ENCODE measurements at regions not wholly inside any gene's neighbourhood (a gene's known extent, or its start where the extent isn't known, plus 50 kb on each side); places are given as distances from the start of the nearest gene placed in this dataset.

DNA sequence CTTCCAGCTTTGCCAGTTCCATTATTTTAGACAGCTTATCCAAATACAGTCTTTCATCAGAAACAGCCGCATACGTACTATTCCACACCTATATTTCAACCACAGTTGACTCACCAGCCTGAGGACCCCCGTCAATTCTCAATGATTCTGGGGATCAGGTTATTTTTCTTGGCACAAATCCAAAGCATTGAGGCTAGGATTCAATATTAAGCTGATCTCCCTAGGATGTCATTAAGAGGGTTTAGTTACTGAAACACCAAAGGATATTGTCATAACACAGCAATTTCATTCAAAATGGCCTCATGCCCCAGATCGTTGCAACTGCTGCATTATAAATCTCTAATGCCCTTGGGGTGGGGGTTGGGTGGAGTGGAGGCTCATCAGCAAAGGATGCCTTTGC is 214.6 kb downstream of the PTEN start:
- intact Hi-C loops (cut with DNase I): no loop called here
- DNase-seq: no peak

DNA sequence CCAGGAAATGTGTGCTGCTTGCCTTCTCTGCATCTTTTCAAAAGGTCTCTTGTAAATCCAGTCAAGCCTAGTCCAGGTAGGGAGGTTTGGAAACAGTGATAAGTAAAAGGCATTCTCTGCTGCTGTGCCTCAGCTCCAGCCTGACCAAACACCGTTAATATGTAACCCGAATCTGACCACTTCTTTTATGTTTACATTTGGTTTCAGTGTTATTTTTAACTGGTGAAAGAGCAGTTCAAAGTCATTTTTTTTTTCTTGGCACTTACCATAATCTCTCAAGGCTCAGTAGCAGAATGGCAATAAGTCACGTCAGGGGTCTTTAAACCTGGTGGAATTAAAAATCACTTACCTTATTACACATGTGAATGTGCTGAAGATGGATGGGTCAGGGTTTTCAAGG is 216.8 kb downstream of the PTEN start:
- intact Hi-C loops (cut with DNase I): no loop called here
- DNase-seq: no peak

DNA sequence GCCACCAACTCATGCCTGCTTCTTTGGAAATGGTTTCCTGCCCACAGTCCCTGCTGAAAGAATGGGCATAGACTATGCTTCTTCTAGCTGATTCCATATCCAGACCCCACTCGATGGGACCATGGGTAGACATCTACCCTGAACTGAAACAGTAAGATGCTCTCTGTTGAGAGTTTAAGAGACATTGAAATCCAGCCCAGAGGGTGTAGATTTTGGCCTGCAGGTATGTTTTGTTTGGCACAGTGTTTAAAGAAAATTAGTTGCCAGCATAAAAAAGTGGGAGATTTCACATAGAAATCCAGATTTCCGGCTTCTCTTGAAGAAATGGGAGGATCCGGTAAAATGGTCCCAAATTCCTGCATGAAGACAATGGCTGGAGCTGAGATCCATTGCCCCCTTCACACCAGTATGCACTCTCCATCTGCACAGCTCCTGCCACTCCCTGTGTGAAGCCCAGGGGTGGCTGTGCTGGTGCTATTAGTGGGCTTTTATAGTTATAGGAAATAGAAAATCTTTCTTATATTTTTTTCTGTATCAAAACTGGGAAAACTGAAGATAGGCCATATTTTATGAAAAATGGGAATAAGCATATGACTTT is 218.1 kb downstream of the PTEN start:
- DNase-seq: no peak
- intact Hi-C loops (cut with DNase I): no loop called here

DNA sequence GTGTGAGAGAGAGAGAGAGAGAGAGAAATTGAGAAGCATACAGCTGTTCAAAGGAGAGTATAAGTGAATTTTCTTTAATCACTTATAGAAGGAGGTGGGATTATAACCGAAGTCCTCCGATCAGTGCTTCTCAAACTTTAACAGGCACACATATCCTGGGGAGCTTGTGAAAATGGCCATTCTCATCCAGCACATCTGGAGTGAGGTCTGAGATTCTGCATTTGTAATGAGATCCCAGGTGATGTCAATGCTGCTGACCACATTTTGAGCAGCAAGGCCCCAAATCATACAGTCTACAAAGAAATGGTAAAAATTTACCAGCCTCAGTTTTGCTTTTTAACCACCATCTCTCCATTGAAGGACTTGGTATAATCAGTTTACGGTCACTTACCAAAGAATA is 219.0 kb downstream of the PTEN start:
- intact Hi-C loops (cut with DNase I): no loop called here
- no peak for DNase-seq

DNA sequence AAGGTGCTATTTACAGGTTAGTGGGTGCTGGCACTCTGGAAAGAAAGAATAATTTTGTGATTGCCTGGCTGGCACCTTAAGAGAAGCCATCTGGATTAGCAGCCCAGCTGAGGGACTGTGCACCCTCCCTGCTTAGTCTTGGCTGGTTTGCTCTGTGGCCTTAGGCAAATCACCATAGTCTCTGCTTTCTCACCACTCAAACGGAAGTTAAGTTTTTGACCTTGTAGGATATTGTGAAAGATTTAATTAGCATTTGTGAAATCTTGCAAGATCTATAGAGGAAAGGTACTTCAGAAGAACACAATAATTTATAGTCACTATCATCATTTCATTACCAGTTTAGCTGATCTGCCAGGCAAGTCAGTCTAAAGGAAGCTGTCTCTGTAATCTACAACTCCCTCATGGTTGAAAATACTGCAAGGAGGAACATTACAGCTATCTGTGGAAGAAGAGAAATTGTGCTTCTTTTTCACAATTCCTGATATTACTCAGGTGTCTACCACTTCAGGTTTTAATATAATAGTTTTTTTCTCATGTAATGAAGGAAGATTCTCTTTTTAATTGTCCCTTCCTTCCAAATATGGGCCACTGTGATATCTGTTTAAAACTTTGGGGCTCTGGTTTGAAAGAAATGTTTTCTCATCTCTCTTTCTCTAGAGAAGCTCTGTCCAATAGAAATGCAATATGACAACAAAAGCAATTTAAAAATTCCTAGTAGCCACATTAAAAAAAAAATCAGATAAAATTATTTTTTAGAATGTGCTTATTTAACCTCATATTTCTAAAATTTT is 219.6 kb downstream of the PTEN start:
- no peak for DNase-seq
- intact Hi-C loops (cut with DNase I): no loop called here

DNA sequence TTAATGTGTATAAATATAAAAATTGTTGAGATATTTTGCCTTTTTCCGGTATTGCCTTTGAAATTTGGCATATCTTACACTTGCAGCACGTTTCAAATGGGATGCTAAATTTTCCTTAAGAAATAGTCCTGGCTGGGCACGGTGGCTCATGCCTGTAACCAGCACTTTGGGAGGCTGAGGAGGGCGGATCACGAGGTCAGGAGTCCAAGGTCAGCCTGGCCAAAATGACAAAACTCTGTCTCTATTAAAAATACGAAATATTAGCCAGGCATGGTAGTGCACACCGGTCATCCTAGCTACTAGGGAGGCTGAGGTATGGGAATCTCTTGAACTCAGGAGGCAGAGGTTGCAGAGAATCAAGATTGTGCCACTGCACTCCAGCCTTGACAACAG is 220.2 kb downstream of the PTEN start:
- DNase-seq: no peak

DNA sequence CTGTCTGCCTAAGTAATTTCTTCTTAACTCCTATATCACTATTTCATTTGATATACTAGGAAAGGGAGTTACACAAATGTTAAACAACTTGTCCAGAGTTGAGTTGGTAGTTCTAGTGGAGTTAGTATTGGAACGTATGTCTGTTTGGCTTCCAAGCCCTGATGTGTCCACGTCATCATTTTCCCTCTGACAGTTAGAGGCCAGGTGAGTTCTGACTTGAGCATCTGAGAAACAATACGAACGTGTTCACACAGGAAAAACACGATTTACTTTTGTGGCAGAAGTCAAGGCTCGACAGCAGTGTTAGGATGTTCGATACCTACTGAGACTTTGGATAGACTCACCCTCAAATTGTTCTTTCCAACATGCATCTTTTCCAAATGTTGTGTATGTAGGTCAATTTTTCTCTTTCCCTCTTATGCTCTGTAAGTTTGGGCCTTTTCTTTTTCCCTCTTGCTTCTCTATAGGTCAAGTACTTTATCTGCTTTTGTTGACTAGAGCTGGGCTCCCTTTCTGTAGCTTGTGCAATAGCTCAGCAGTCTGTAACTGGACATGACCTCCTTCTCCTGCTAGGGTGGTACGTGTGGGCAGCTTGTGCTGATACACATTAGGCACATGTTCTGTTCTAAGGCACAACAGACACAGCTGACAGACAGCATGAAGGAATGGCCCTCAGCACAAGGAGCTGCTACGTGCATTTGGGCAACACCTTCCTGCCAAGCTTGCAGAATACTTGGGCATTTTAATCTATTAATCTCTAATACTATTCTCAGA is 222.9 kb downstream of the PTEN start:
- DNase-seq: no peak
- intact Hi-C loops (cut with DNase I): no loop called here

More for the DNA sequence above, 220.2 kb downstream of the PTEN start:
- intact Hi-C loops (cut with DNase I): no loop called here

DNA sequence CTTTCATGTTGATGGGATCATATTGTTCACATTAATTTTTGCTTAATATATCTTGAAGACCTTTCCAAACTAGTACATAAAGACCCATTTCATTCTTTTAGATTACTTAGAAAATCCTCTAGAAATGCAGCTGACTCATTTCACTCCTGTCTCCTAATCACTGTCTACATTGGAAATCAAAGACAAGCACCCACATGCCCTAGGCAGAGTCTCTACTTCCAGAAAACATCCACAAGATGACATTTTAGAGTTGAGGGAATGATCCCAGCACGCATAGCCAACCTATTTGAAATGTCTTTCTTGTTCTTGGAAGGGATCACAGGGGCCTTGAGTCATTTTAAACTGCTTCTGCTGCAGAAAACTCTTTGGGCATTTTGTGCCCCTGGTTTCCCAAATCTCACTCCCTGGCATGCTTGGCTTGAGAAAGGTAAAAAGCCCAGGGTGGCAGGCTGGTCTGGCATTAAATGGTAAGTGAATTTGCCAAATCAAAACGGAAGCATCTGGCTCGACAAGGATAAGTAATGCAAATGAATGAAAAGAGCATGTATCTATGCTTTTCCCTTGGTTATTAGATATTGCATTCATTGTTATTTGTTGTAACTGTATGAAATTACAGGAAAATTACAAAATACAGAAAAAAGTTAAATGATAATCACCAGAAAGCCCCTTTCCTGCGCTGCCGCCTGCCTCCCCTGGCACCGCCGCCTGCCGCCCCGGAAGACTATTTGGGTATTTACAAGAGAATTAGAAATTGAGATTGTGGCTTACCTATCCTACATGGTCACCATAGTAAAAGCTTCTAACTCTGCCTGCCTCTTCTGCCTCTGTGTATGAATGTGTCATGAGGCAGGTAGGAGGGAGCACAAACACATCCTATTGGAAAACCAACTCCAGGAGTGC is 225.3 kb downstream of the PTEN start:
- intact Hi-C loops (cut with DNase I): no loop called here
- peak in 5 of 42 donors; percentile 11 to 40 (median 24) for DNase-seq

DNA sequence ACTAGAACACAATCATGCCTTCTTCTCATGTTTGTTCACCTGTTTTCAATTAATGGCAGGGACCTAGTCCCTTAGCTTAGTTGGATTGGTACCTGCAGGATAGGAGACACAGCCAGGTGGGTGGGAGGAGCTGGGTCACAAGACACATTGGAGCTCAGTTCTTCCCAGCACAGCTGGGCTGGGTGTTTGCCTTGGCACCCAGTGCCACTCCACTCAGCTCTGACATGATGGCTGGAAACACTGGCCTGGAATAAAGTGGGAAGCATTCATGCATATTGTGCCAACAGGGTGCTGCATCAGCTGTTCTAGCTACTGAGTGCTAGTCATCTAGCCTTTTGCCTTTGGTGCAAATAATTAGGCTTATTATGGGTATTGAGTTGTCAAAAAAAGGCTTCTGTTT is 226.1 kb downstream of the PTEN start:
- DNase-seq: peak in 1 of 42 donors; percentile 12

DNA sequence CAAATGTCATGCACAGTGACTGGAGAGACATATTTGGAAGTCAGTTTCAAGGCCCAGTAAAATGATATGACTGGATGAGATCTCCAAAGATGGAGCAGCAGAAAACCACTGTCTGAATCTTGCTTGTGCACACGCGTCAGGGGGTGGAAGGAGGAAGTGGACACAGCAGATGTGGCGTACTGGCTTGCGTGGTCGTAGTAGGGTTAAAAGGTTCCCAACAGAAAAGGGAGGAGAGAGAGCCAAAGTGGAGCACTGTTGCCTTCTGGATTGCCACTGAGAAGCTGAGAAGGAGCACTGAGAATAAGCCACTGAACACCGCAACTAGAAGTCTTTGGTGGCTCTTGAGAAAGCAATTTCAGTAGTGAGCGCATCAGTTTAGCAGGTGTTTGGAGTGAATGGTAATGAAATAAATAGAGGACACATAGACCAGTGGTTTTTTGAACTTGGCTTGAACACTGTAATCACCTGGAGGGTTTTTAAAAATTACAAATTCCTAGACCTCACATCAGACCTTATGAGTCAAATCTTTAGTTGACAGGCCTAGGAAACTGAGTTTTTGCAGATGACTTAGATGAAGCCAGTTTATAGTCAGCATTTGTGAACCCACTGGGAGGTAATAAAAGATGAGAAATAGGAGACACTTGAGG is 227.3 kb downstream of the PTEN start:
- intact Hi-C loops (cut with DNase I): no loop called here
- DNase-seq: no peak

More for the DNA sequence above, 226.1 kb downstream of the PTEN start:
- intact Hi-C loops (cut with DNase I): no loop called here

DNA sequence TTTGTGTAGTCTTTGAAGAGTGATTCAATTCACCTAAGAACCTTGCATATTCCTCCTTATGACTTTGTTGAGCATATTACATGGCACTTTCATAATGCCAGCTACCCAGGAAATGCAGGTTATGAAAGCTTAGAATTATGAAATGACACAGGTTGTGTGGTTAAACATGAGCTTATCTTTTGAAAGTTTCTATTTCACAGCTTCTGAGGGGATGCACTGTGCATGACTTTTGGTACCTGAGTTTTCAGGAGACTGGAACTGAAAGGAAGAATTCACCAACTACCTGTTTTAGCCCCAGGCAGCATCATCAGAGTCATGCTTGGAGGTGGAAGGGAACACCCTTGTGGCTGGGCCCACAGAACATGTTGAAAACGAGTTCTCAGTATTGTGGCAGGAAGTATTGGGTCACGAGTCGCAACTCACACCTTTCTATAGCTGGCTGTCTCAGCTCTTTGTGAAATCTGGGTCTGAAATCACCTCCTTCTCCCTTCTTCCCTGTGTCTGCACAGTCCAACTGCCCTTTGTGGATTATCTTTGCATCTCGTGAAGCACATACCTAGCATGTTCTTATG is 228.2 kb downstream of the PTEN start:
- intact Hi-C loops (cut with DNase I): no loop called here
- no peak for DNase-seq

DNA sequence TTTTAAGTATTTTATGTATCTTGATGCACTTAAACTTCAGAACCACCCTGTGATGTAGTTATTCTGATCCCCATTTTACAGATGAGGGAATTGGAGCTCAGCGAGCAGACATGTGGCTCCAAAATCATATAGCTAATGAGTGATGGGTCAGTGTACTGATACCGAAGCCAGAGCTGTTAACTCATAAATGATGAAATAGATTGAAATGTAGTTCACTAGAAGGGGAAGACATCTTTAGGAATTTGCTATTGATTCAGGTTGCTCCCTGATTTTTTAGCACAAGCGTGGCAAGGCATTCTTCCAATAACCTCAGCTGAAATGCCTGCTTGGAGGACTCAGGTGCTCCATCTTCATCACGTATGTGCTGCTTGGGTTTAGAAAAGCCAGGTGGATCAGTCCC is 228.8 kb downstream of the PTEN start:
- no peak for DNase-seq
- intact Hi-C loops (cut with DNase I): no loop called here

DNA sequence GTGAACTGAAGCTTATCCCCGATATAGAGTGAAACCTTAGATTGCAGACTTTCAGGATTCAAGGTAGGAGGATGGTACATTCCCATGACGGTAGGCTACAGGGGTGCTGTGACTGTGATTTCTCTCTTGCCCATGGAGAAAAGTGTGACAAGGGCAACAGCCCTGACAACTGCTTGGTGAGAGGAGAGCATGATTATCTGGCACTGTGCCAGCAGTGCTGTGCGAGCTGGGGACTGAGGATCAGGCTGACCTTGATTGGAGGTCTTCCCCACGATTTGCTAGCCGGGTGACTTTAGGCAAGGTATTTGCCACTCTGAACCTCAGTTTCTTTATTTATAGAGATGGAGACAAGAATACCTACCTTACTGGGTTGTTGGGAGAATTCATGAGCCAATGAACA is 229.5 kb downstream of the PTEN start:
- intact Hi-C loops (cut with DNase I): no loop called here
- DNase-seq: peak in 6 of 42 donors; percentile 12 to 57 (median 20)

DNA sequence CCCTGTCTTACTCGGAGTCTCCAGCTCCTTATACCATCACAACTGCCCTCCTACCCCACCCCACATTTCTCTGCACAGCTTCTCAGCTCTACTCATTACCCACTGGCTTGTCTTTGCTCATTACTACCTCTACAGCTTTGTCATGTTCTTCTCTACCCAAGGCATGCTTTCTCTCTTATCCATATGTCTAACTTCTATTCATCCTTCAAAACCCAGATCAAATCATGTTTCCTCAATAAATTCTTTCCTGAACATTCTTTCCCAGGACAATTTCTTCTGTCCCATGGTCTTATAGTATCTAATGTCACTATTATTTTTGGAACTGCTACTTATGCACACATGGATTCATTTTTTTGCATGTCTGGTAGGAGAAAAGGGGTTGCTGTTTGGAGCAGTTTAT is 231.4 kb downstream of the PTEN start:
- intact Hi-C loops (cut with DNase I): no loop called here
- no peak for DNase-seq

DNA sequence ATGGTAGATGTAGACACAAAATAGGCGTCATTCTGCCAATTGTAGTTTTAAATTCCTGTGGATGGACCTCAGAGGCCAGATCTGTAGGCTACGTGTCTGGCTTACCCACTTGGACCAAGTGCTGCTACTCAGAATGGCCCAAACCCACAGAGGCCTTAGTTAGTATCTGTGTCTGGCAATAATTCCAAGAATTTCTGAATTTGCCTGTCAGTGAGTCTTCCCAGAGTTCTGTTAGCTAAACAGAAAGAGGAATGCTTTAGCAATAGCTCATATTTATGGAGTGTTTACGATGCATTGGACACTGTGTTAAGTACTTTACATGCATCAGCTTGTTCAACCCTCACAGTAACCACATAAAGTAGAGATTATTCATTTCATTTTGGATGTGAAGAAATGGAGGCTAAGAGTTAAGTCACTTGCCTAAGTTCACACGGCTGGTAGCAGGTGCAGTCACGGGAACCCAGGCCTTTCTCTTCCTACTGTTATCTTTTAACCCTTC is 231.8 kb downstream of the PTEN start:
- intact Hi-C loops (cut with DNase I): no loop called here

DNA sequence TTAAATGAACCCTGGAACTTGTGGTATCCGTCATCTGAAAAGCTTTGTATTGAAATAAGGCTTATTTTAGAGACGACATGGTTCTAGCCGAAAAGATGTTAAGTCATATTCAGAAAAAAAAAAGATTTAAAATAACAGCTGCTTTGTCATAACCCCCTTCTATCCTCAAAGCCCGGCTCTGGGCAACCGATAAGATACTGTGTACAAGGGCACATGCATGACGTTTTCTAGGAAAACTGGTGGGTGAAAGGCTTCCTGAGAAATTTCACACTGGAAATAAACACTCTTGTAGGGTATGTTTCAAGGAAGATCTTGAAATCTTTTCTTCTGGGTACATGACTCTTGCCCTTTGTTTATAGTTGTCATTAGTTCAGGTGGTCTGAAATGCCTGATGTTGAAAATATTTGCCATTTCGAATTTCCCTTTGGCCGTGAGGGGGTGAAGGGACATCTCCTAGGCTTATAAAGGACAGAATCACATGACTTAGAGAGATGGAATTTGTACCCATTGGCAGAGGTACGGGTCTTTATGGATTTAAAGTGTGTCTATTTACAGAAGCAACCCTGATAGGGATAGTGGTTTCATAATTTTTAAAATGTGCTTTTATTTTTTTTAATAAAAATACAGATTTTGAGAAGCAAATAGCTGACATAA is 232.5 kb downstream of the PTEN start:
- intact Hi-C loops (cut with DNase I): no loop called here
- no peak for DNase-seq

More for the DNA sequence above, 231.8 kb downstream of the PTEN start:
- no peak for DNase-seq

DNA sequence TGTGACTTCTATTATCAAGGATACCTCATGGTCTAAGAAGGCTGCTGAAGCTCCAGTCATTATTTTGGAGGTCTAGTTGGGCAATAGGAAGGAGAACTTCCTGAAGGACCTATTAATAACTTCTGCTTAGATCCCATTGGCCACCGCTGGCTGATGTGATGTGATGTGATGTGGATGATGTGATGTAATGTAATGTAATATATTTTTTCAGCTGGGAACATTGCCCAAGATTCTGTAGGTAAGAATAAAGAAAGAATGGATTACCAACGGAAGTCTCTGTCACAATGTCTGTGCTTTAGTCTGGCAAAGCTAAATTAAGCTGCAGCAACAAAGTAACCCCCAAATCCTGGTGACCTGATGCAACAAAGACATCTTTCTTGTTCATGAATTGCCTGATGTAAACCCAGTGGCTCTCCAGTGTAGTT is 233.7 kb downstream of the PTEN start:
- intact Hi-C loops (cut with DNase I): no loop called here
- no peak for DNase-seq

DNA sequence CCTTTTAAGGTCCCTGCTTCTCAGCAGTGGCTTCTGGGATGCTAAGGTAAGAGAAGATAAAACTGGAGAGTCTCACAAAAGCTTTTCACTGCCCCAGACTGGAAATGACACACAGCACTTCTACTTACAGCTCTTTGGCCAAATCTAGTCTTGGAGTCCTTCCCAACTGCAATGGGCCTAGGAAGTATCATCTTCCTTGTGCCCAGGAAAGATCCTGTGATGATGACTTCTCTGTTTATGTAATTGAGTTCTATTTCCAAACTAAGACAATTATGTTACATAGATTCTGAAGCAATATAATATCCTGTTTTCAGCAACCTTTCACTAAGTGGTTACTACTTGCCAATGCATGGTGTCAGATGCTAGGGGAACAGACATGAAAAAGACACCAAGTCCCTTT is 234.1 kb downstream of the PTEN start:
- no peak for DNase-seq
- intact Hi-C loops (cut with DNase I): no loop called here
